Testis (tissue), 2 donors: ENCODE measurements at regions not wholly inside any gene's neighbourhood (a gene's known extent, or its start where the extent isn't known, plus 50 kb on each side); places are given as distances from the start of the nearest gene placed in this dataset.

Experiments
- DNase-seq: peaks from one replicate; pipeline ENCODE4 v3.0.0-alpha.2; 2019
- H3K27ac ChIP-seq, 2 donors: fragments of 200-600 bp; sonication (generic); one replicate each; pipeline ENCODE4 v1.5.1; 2019
- H3K27me3 ChIP-seq: fragments of 200-600 bp; sonication (generic); one replicate; pipeline ENCODE4 v1.5.1; 2019
- H3K36me3 ChIP-seq: fragments of 200-600 bp; sonication (generic); one replicate; pipeline ENCODE4 v1.5.1; 2017; ENCODE audit warnings: low read depth; ENCODE audit errors: missing control alignments
- H3K4me1 ChIP-seq: fragments of 200-600 bp; sonication (generic); one replicate; pipeline ENCODE4 v1.5.1; 2019
- H3K4me3 ChIP-seq, 2 donors: fragments of 200-600 bp; sonication (generic); one replicate each; pipeline ENCODE4 v1.5.1; 2017 to 2019
- H3K9me3 ChIP-seq: fragments of 200-600 bp; sonication (generic); one replicate; pipeline ENCODE4 v1.5.1; 2017
- POLR2A ChIP-seq: fragments of 450-650 bp; IDR thresholded peaks from one replicate; pipeline ENCODE4 v1.6.1; 2017; ENCODE audit warnings: antibody characterized with exemption, mild to moderate bottlenecking, moderate library complexity
- WGBS, 2 donors: methylation state at CpG; one replicate each; pipeline ENCODE4 v1.1.5; 2018; 5-methylcytosine and 5-hydroxymethylcytosine counted together
- intact Hi-C: fragments of 100-400 bp; cut with DNase I; formaldehyde crosslinking; loops from one replicate; pipeline ENCODE4 v1.15.1; 2023; ENCODE audit warnings: low total_unique reads
- TF ChIP-seq, protein P1 (sequence below), 3 experiments: fragments of 450-650 bp in 2 of 3; fragments of 200-600 bp in 1 of 3; sonication (generic) in 1 of 3; IDR thresholded peaks; one replicate each; pipeline ENCODE4 v1.5.1; 2016 to 2019; ENCODE audit warnings: antibody characterized with exemption in 3 of 3, mild to moderate bottlenecking in 2 of 3, moderate library complexity in 1 of 3

- no peak for DNase-seq
- Histone ChIP-seq H3K27ac (no peak overlapping the region), H3K4me3 (no peak overlapping the region), H3K9me3 (no peaks in the 10 kb centered on the region), H3K36me3 (no peaks in the 10 kb centered on the region), H3K27me3 (no peaks in the 10 kb centered on the region), H3K4me1 (no peaks in the 10 kb centered on the region)
- 78 to 87% methylated on average over 2 of the region's 2 CpGs for WGBS, 2 donors
- intact Hi-C loops = no loop called here
- TF ChIP-seq, protein P1, sequence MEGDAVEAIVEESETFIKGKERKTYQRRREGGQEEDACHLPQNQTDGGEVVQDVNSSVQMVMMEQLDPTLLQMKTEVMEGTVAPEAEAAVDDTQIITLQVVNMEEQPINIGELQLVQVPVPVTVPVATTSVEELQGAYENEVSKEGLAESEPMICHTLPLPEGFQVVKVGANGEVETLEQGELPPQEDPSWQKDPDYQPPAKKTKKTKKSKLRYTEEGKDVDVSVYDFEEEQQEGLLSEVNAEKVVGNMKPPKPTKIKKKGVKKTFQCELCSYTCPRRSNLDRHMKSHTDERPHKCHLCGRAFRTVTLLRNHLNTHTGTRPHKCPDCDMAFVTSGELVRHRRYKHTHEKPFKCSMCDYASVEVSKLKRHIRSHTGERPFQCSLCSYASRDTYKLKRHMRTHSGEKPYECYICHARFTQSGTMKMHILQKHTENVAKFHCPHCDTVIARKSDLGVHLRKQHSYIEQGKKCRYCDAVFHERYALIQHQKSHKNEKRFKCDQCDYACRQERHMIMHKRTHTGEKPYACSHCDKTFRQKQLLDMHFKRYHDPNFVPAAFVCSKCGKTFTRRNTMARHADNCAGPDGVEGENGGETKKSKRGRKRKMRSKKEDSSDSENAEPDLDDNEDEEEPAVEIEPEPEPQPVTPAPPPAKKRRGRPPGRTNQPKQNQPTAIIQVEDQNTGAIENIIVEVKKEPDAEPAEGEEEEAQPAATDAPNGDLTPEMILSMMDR (IDR thresholded peaks at IDR 0.05) = no peak
- no peak for TF ChIP-seq POLR2A
These were observed 74.3 kb upstream of the CTXND1 start for GRCh38 chr15:80326270-80326669.

- Histone ChIP-seq H3K27ac (no peak overlapping the region), H3K36me3 (no peaks in the 10 kb centered on the region), H3K9me3 (no peaks in the 10 kb centered on the region), H3K4me3 (no peak overlapping the region), H3K4me1 (no peaks in the 10 kb centered on the region), H3K27me3 (no peaks in the 10 kb centered on the region)
- intact Hi-C loops = no loop called here
- 72 to 88% methylated on average over 5 of the region's 5 CpGs for WGBS, 2 donors
- TF ChIP-seq, protein P1 (IDR thresholded peaks at IDR 0.05) = no peak
- TF ChIP-seq POLR2A = no peak
- DNase-seq = no peak
These were observed 75.7 kb upstream of the ARNT2 start for GRCh38 chr15:80328496-80328895.

GRCh38 chr15:80331886-80332406 lies 72.2 kb upstream of the ARNT2 start:
- no peaks in the 10 kb centered on the region for H3K9me3 ChIP-seq
- no peaks in the 10 kb centered on the region for H3K36me3 ChIP-seq
- TF ChIP-seq, protein P1 (IDR thresholded peaks at IDR 0.05) = no peak
- TF ChIP-seq POLR2A = no peak
- no peak overlapping the region for H3K27ac ChIP-seq
- no peaks in the 10 kb centered on the region for H3K27me3 ChIP-seq
- H3K4me3 ChIP-seq = peak overlapping the region in 1 of 2 donors; percentile 5
- intact Hi-C loops = no loop called here
- WGBS, 2 donors = 76% methylated on average over 7 to 28 of the region's 28 CpGs
- H3K4me1 ChIP-seq = no peaks in the 10 kb centered on the region
- no peak for DNase-seq

DNA sequence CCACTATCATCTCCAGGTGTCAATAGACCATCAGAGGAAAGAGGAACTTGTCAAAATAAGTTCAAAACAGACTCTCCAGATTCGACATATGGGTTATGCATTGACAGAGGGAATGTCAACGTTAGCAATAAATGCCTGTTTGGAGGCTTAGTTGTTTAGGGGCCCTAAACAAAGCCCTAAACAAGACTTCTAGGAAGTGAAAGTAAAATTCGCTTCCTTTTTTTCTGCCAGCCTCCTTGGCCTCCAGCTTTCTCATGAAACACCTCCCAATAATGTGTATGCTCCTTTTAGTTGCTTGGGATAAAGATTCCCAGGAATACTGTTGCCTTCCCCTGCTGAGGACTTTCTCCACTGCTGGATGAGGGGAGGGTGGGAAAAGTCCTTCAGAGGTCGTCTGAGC lies 70.9 kb upstream of the ARNT2 start:
- no peak overlapping the region for H3K27ac ChIP-seq
- no peaks in the 10 kb centered on the region for H3K36me3 ChIP-seq
- H3K9me3 ChIP-seq = no peaks in the 10 kb centered on the region
- H3K4me3 ChIP-seq = no peak overlapping the region
- intact Hi-C loops = no loop called here
- 71 to 74% methylated on average over 4 of the region's 4 CpGs for WGBS, 2 donors
- TF ChIP-seq, protein P1 (IDR thresholded peaks at IDR 0.05) = no peak
- TF ChIP-seq POLR2A = no peak
- DNase-seq = no peak
- no peaks in the 10 kb centered on the region for H3K27me3 ChIP-seq
- H3K4me1 ChIP-seq = no peaks in the 10 kb centered on the region

DNA sequence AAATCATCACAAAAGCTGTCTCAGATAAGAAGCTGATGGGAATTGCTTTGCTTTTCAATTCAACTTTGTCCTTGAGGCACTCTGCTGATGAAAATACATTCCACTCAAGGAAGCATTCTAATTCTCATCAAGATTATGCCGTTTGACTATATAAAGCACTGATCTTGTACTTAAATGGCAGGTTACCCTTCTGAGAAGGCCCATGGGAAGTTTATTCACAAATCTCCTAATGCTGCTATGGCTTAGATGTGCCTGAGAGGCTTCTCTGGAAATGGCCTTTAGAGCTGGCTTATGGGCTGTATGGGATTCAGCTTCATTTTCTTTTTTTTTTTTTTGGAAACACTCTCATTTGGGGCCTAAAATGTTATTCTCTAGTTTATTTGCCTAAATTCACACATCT lies 69.7 kb upstream of the ARNT2 start:
- Histone ChIP-seq H3K36me3 (no peaks in the 10 kb centered on the region), H3K4me1 (no peaks in the 10 kb centered on the region), H3K27me3 (no peaks in the 10 kb centered on the region), H3K4me3 (no peak overlapping the region), H3K27ac (no peak overlapping the region), H3K9me3 (no peaks in the 10 kb centered on the region)
- 33 to 53% methylated on average over 1 of the region's 1 CpG for WGBS, 2 donors
- intact Hi-C loops = no loop called here
- no peak for DNase-seq
- TF ChIP-seq, protein P1 (IDR thresholded peaks at IDR 0.05) = no peak
- no peak for TF ChIP-seq POLR2A
